GM12891 (cell line): ENCODE measurements at regions not wholly inside any gene's neighbourhood (a gene's known extent, or its start where the extent isn't known, plus 50 kb on each side); places are given as distances from the start of the nearest gene placed in this dataset.
"Not testable (repeated sequence)": the region's sequence is repeated elsewhere in the genome, so short reads cannot be mapped to it uniquely, and the experiment has no call there.

Experiments
- DNase-seq: peaks from one replicate; pipeline ENCODE4 v3.0.0; 2011; ENCODE audit warnings: low spot score; ENCODE audit not compliant: insufficient read length
- FAIRE-seq: peaks from 2 replicates; lab custom pipeline; 2011; peaks lifted over from hg19 to GRCh38; lab: Jason Lieb, UNC
- PAX5 ChIP-seq: IDR thresholded peaks from 2 replicates; pipeline ENCODE4 v1.6.1; 2011; ENCODE audit warnings: low read length, moderate library complexity, mild to moderate bottlenecking; ENCODE audit not compliant: insufficient read depth, severe bottlenecking
- POLR2A ChIP-seq: IDR thresholded peaks from 2 replicates; pipeline ENCODE4 v1.6.1; 2011; ENCODE audit warnings: low read depth, low read length, control low read depth
- POLR2AphosphoS5 ChIP-seq: IDR thresholded peaks from 2 replicates; pipeline ENCODE4 v1.6.1; 2011; ENCODE audit warnings: low read depth, low read length, control low read depth
- POU2F2 ChIP-seq: IDR thresholded peaks from 2 replicates; pipeline ENCODE4 v1.6.1; 2011; ENCODE audit warnings: low read depth, mild to moderate bottlenecking, control low read depth, low read length, moderate library complexity
- SPI1 ChIP-seq: IDR thresholded peaks from 2 replicates; pipeline ENCODE4 v1.6.1; 2011; ENCODE audit warnings: low read depth, low read length, control low read depth
- TAF1 ChIP-seq: IDR thresholded peaks from 2 replicates; pipeline ENCODE4 v1.6.1; 2011; ENCODE audit warnings: low read depth, low read length, control low read depth

DNA sequence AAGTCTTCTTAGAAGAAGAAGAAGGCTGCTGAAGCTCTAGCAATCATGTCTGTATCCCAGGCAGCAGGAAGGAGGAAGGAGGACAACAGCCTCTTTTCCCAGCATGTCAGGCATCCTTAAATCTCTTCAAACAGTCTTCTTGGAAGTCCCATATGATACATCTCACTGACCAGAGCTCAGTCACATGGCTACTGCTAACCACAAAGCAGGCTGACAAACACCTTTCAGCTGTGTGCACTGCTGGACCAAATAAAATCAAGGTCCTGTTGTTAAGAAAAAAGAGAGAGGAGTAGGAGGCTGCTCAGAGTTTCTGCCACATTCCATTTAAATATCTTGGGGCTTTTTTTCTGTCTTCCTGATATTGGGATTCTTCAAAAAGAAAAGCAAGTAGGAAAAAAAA lies 203.4 kb upstream of the PELI2 start:
- DNase-seq (no peak), FAIRE-seq (no peak)
- no peak for TF ChIP-seq POU2F2
- no peak for TF ChIP-seq POLR2A
- TF ChIP-seq POLR2AphosphoS5, result no peak
- TF ChIP-seq PAX5, result no peak
- TF ChIP-seq TAF1, result no peak
- no peak for TF ChIP-seq SPI1

DNA sequence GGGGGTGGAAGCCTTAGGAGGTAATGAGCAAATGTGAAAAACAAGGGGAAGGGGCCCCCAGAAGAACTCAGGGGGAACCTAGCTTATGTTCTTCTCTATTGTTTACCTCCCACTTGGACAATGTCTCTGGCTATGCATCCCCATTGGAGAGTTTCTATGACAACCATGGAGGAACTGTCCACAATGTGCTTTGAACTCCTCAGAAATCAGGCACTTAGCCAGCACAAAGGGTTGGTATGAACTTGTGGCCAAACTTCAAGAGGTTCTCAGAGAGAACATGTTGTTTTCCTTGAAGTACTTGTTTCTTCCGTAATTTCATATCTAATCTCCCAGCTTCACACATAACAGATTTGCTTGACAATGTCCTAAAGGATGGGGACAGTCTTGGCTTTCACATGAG lies 202.8 kb upstream of the PELI2 start:
- no peak for DNase-seq
- no peak for FAIRE-seq
- TF ChIP-seq POU2F2 (no peak), POLR2AphosphoS5 (no peak), TAF1 (no peak), POLR2A (no peak), PAX5 (no peak), SPI1 (no peak)

DNA sequence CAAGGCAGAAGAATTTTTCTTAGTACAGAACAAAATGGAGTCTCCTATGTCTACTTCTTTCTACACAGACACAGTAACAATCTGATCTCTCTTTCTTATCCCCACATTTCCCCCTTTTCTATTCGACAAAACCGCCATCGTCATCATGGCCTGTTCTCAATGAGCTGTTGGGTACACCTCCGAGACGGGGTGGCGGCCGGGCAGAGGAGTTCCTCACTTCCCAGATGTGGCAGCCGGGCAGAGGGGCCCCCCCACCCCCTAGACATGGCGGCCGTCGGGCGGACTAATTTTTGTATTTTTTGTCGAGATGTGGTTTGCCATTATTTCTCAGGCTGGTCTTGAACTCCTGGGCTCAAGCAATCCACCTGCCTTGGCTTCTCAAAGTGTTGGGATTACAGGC lies 198.4 kb upstream of the PELI2 start:
- DNase-seq, FAIRE-seq: not testable (repeated sequence)

DNA sequence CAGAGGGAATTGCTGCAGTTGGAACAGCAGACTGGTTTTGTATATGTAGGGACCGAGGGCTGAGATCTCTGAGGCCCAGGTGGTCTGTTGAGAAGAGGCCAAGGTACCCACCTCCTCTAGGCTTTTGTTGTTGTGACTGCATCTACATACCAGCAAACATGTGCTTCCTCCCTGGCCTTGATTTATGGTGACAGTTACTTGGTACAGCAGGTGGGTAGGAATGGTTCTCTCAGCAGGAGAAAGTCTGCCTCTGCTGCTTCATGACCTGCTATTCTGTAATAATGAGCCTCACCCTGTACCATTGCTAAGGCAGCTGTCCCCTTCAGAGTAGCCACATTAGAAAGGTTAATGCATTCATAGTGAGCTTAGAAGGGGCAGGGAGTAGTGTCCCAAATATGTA lies 196.7 kb upstream of the PELI2 start:
- DNase-seq (no peak), FAIRE-seq (no peak)
- TF ChIP-seq PAX5 (no peak), POLR2A (no peak), TAF1 (no peak), POLR2AphosphoS5 (no peak), SPI1 (no peak), POU2F2 (no peak)

DNA sequence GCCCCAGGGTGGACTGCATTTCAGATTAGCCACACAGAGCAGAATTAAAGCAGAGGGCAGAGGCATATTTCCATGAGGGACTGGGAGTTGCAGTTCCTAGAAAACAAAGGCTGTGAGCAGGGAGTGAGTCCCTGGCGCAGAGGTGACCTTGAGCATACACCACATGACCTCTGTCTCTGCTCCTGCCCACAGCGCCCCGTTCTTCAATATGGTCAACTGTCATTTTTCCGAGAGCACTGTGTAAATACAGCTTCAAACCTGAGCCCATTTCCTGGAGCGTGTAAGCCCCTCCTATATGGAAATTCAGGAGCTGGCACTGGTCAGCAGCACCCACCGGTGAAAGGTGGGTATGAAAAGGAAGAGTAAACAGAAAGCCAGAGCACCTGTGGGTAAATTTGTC lies 192.2 kb upstream of the PELI2 start:
- DNase-seq (no peak), FAIRE-seq (no peak)
- no peak for TF ChIP-seq POLR2AphosphoS5

DNA sequence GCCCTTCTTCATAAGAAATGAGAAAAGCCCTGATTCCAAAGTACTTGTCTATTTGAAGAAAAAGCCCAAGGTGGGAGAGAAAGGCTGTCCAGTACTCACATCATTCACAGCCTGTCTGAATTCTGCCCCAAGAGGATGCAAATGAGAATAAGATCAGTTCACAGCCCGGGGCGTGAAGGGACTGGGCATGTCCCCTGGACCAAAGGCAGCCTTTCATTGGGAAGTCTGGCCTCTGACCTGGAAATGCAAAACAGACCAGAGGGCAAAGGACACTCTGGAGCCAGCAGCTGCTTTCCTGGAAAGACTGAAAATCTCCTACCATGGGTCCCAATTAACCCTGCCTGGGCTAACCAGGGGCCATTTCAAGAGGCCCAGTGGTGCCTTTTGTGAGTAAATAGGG lies 191.2 kb upstream of the PELI2 start:
- TF ChIP-seq TAF1 (no peak), PAX5 (no peak), POU2F2 (no peak), POLR2AphosphoS5 (no peak), POLR2A (no peak), SPI1 (no peak)
- no peak for FAIRE-seq
- no peak for DNase-seq

DNA sequence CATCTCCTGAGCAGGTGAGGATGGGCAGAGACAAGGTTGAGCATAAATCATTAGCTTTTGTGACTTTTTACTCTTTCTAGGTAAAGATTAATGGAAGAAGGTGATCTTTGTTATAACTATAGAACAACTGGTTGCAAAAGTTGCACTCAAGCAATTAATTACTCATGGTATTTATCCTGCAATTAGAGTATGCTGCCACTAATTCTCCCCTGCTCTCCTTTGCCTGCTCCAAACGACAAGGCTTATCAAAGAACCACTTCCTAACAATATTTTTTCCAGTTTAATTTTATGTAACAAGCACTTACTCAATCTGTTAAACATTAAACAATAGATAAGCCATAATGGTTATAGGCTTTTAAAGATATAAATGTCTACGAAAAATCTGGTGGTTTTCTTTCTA lies 189.9 kb upstream of the PELI2 start:
- DNase-seq (no peak), FAIRE-seq (no peak)
- no peak for TF ChIP-seq SPI1
- TF ChIP-seq POU2F2, result no peak
- no peak for TF ChIP-seq TAF1
- TF ChIP-seq POLR2AphosphoS5, result no peak
- no peak for TF ChIP-seq PAX5
- no peak for TF ChIP-seq POLR2A

DNA sequence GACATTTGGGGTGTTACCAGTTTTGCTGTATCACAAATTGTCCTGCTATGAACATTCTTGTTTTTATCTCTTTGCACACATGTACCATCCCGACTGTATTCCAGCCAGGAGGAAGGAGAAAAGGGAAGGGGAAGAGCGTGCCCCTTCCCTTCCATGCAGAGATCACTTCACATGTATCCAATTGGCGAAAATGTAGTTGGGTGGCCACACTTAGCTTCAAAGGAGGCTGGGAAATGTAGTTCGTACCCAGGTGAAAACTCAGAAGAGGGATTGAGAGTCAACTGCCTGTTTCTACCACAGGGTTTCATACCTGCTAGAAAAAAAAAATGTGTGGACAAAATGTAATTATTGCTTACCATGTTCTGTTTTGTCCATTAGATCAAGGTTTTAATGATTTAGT lies 189.1 kb upstream of the PELI2 start:
- FAIRE-seq (no peak), DNase-seq (no peak)

DNA sequence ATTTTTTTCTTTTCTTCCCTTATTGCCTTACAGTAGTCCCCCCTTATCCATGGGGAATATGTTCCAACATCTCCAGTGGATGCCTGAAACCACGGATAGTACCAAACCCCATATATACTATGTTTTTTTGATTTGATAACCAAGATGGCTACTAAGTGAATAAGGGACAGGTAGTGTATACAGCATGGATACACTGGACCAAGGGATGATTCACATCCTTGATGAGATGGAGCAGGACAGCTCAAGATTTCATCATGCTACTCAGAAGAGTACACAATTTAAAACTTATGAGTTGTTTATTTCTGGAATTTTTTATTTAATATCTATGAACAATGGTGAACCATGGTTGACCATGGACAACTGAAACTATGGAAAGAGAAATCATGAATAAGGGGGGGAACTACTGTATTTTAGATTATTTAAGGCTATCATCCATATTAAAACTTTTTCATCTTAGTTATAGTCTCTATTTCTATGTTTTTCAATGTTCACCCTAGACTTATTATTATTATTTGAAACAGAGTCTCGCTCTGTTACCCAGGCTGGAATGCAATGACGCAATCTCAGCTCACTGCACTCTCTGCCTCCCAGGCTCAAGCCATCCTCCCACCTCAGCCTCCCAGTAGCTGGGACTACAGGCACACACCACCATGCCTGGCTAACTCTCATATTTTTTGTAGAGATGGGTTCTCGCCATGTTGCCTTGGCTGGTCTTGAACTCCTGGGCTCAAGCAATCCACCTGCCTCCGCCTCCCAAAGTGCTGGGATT lies 188.0 kb upstream of the PELI2 start:
- no peak for FAIRE-seq
- DNase-seq, result no peak
- TF ChIP-seq POLR2AphosphoS5, result no peak
- no peak for TF ChIP-seq POU2F2
- no peak for TF ChIP-seq POLR2A
- no peak for TF ChIP-seq SPI1
- no peak for TF ChIP-seq PAX5
- TF ChIP-seq TAF1, result no peak

More for the DNA sequence above, 189.1 kb upstream of the PELI2 start:
- no peak for TF ChIP-seq POU2F2
- TF ChIP-seq PAX5, result no peak
- no peak for TF ChIP-seq SPI1
- no peak for TF ChIP-seq TAF1
- no peak for TF ChIP-seq POLR2AphosphoS5
- no peak for TF ChIP-seq POLR2A

DNA sequence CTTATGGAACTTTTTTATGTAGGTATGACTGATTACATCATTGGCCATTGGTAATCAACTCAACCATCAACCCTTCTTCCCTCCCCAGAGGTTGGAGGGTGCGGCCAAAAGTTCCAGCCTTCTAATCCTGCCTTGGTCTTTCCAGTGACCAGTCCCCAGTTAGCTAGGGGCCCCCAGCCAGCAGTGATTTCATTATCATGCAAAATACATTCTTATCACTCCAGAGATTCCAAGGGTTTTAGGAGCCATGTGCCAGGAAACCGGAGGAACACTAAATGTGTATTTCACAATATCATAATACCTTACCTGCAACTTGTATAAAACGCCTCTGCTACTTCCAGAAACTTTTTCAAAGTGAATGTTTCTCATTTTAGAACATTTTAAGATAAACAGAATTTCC lies 181.5 kb upstream of the PELI2 start:
- TF ChIP-seq POLR2AphosphoS5, result no peak
- TF ChIP-seq POU2F2, result no peak
- no peak for TF ChIP-seq PAX5
- TF ChIP-seq SPI1, result no peak
- no peak for TF ChIP-seq POLR2A
- TF ChIP-seq TAF1, result no peak
- DNase-seq (no peak), FAIRE-seq (no peak)
